HG02759 (cell line): ENCODE measurements at regions not wholly inside any gene's neighbourhood (a gene's known extent, or its start where the extent isn't known, plus 50 kb on each side); places are given as distances from the start of the nearest gene placed in this dataset.
A peak's percentile ranks its signal among the peaks of the same experiment; 100 is the strongest.

Experiments
- ATAC-seq: cut with Tn5 transposase; IDR thresholded peaks from one replicate; pipeline ENCODE4 v1.9.1; 2021; ENCODE audit warnings: mild to moderate bottlenecking, moderate library complexity; ENCODE audit not compliant: unreplicated experiment

DNA sequence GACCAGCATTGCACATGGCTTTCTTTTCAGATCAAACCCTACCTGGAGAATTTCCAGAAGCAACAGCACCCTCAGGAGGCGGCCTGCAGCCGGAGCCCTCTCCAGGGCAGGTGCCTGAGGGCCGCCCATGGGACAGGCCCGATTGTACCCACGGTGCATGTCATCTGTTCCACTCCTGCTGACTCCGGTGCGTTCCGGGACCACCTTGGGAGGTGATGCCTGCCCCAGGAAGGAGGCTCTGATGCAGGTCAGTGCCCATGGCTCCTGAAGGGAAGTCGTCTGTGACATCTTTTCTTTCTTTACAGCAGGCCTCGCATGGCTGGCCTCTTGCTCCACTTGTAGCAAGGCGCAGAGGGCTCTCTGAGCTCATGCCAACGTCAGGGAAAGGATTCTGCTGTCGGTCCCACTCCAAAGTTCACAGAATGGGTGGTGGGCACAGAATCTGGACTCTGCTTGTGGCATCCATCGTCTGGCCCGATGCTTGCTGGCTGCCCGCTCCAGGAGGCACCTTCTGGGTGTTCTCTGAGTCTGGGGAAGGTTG lies 160.7 kb upstream of the RTL1 start:
- ATAC-seq: no peak

DNA sequence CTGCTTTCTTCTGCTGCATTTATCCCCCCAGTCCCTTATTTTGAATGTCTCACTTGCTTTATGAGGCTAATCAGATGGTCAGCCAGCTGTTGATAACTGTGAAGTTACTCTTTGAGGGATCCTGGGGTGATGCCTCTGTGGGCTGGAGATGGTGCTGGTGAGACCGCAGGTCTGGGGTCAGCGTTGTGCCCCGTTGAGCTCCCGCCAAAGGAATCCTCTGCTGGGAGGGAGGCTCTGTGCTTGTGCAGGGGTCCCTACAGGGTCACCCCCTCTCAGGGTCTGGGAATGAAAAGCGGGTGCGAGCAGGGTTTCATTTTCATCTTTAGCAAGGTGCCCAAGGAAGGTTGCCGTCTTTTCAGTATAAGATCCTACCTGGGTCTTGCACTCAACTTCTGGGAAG lies 161.2 kb upstream of the RTL1 start:
- no peak for ATAC-seq

DNA sequence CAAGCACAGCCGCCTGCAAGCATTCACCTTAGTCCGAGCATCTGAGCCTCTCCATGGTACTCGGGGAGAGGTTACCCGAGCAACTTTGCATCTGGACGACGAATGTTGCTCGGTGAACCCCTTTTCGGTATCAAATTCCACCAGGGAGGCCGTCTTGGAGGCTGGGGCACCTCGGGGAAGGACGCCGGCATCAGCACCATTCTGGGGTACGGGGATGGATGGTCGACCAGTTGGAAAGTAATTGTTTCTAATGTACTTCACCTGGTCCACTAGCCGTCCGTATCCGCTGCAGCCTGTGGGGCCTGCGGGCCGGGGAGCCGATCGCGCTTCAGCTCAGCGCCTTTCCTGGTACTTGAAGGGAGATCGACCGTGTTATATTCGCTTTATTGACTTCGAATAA lies 161.7 kb upstream of the RTL1 start:
- ATAC-seq: no peak

DNA sequence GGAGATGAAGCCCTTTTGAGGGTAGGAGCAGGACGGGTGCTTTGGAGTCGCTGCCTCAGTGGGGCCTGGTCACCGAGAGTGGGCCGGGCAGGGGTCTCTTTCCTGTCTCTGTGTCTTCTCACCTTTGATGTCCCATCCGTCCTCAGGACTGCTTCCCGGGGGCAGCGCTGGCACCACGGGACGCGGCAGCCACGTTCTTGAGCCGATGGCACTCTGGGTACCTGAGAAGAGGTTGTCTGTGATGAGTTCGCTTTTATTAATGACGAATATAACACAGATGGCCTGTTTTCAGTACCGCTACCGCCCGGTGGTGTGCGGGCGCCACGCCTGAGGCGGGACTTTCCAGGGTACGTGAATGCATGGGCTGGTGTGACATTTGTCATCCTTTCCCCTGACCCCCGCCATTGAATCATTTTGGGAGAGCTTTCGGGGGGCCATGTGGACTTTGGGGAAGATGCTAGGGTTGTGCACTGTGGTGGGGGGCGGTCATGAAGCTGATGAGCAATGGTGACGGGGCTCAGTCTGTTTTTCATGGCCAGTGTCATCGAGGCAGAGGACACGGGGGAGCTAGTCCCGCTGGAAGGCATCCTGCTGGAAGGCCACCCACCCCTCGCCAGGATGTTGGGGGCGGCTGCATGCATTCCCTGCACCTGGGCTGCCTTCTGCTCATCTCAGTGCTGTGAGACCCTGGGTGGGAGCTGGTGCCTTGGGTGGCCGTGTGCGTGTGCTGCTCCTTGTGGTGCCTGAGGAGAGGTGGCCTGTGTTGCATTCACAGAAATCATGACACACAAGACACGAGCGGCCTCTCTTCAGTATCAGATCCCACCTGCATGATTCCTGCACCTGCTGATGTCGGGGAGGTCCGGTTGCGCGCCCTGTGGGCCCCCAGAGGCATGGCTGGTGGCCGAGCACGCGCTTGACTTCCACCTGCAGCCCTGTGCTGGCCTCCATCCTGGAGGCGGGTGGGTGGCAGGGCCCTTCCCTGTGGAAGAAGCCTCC lies 162.5 kb upstream of the RTL1 start:
- no peak for ATAC-seq

DNA sequence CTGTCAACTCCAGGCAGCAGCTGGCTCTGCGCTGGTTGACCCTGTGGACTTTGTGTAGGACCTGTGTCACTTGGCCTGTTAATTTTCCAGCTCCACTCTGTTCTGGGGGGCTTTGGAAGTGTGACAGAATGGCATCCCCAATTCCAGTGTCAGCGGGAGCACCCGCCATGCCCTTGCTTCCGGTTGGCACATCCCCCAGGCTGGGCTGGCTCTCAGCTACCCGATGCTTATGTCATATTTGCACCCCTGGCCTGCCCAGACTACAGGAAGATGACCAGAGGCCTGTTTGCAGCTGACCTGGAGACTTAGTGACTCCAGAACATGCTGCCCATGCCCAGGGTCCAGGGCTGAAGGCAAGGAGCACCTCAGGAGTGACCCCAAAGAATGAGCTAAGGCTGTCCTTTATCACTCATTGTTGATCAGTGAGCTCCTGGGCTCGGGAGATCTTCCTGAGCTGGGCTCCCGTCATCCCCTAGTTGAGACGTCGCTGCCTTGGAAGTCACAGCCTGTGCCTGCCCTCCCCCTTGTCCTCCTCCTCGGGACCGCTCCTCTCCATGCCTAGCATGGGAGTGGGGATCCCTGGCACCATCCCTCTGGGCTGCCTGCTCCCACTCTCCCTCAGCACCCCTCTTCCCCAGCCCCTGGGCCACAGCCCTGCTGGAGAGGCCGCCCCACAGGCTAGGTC lies 163.4 kb upstream of the RTL1 start:
- ATAC-seq: no peak

DNA sequence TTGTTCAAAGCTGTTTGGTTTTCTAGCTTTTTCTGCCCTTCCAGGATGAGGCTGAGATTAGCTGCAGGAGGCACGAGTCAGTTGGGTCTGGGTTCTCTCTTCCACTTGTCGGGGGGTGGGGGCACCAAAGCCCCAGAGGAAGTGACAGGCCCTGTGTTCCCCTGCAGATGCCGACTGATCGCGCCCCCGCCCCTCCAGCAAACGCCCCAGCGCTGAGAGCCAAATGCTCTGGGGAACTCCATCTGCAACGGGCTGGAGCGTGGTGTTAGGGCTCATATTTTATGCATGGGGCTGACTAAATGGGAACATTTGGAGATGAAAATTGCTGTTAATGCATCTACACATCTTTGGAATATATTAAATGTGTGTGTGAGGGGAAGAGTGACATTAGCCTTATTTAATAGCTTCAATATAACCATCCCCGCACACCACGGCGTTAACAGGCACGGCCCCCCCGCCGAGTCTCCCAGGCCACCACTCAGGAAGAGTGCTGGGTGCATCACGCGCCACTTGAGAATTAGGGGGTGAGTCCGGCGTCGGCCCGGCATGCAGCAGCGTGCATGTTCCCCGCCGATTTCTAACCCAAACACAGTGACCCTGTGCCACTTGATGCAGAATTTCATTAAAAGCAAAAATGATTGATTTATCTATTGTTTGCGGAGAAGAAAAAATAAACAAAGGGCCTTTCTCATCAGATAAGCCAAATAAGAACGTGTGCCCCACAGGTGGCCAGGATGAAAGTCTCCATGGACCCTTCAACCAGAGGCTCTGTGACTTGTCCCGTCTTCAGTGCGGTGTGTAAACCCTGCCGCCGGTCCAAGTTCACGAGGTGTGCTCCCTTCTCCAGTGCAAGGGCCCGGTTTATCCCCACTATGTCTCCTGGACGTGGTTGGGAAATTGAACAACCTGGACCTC lies 165.0 kb upstream of the RTL1 start:
- ATAC-seq: no peak

DNA sequence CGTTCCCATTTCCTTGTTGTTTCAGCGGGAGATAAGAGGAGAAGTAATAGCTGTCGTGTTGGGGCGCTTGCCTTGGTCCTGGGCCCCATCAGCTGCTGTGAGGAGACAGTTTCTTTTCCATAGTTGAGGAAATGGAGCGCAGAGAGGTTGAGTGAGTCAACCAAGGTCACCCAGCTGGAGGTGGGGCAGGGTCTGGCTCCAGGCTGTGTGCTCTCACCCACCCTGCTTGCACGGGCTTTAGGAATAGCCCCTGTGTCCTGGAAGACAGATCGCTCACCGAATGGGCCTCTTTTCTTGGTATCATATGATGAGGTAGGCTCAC lies 165.7 kb upstream of the RTL1 start:
- ATAC-seq: no peak

DNA sequence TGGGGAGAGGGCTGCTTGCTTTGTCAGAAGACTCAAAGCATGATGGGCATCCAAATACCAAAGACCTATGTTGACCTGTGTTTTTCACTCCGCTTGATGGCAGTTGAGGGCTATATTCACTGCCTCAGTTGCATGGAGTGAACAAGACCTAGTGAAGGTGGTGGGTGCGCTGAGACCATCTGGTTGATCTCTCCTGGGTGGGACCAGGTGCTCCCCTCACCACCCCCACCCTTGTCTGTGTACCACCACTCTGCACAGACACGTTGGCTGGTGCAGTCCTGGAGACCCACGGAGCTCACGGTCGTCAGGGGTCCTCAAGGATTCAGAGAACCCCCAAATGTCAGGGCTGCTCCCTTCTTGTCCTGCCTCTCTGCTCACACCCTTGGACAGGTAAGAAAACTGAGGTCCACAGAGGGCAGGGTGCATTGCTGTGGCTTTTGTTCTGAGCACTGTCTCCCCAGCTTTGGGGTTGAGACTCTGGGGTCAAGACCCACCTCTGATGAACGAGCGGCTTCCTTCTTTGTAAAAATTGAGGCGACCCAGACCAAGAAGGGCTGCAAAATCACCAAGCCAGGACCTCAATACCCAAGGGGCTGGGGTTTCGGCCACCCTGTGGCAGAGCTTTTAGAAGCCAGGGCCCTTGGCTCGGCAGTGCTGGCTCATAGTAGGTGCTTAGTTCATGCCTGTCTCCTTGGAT lies 166.3 kb upstream of the RTL1 start:
- no peak for ATAC-seq

DNA sequence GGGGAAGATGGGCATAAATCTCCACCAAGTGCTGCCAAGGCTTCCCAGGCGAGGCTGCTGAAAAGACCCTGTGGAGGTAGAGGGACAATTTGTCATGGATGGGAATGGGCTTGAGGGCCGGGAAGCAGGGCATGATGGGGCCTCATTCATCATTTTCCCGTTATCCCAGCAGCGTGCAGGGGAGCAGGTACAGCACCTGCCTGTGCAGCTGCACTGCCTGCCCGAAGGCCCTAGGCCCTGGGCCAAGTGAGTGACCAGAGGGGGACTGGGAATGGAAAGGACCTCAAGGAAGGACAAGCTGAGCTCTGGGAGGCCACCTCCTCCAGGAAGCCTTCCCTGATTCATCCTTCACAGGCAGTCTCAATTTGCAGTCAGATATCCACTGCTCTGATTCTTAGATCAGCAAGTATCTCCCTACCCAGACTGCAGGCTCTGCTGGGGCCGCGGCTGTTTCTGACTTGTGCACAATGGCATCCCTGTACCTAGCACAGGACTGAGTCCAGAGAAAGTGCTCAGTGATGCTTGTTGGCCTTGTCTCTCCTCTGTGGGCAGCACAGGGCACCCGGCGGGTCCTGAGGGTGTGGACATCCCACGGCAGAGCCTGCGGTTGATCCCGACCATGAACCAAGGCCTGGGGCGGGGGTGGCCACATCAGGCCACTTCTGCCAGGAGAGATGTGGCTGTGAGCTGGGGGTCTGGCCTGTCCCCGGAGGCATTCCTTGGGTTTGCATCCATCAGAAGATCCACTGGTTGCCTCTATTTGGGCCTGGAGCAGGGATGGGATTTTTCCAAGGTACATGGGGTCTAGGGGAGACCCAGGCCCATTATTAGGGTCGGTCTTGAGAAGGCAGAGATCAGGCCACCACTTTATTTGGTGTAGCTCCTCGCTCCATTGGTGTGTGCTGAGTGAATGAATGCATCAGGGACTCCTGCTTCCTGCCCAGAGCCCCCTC lies 167.3 kb upstream of the RTL1 start:
- ATAC-seq: no peak

DNA sequence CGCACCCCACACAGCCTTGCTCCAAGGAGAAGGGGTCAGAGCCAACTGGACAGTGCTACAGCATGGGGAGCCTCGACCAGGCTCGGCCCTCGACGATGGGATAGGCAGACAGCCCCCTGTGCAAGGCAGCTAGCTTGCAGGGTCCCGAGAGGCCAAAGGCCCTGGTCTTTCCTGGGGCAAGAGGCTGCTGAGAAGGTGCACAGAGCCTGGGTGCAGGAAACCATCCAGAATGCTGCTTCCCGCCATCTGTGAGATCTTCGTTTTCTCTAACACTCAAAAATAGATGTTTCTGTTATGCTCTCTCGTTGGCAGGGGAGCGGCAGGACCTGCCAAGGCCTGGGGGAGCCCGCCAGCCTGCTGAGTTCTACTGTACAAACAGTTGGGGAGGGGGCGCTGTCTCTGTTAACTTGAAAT lies 168.0 kb upstream of the RTL1 start:
- ATAC-seq: no peak

DNA sequence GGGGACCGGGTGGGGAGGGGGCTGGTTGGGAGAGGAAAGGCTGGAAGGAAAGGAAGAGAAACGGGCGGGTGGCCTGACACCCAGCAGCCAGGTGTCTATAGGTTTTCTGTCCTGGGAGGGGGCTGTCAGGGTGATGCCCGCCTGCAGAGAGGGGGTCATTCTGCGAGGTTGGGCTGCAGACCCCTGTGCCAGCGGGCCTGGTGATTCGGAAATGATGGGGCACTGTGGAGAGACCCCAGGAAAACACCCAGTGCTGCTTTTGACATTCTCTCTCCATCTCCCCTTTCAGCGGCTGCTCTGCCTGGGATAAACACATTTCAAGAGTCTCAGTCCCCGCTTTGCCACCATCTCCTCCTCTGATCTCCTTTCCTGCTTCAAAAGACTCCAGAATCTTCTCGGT lies 168.5 kb upstream of the RTL1 start:
- no peak for ATAC-seq

DNA sequence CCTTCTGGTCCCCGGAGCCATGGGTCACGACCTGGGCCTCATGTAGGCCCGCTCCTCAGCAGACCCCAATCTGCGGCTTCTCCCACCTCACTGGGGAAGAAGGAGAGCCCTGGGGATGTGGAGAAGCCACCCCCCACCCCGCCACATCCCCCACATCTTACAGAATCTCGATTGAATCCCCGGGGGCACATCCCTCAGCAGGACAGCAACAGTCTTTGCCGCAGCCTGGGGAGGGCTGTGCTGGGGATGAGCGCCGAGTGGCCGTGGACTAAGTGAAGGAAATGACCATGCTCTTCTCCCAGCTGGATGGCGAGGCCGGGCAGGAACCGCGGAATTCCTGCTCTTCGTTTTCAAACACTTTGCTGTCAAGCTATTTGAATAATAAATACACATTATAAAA lies 169.0 kb upstream of the RTL1 start:
- no peak for ATAC-seq

DNA sequence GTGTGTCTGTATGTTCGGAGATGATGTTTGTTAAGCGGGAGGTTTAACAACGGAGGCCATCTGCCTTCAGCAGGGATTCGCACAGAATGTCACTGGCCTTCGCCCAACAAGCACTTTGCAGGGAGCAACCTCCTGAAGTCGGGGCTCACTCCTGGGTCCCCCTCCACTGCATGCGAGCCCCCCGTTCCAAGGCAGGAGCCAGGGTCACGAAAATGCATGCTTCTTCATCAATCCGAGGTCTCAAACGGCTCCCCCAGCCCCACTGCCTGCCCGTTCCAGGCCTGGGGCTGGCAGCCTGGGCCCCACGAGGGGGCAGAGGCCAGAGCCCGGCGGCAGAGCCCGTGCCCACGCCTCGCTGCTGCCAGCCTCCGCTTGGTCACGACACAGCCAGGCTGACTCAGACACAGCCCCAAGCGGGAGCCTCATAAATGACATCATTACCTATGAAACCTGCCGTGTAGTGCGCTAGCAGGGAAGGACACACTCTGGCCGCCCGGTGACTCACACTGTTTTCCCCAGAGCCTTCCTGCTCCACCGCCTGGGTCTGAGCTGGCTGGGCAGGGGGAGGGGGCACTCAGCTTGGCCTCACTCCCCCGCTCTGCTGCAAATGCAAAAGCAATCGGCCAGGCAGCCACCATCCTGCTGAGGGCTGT lies 169.5 kb upstream of the RTL1 start:
- ATAC-seq: peak; percentile 76

DNA sequence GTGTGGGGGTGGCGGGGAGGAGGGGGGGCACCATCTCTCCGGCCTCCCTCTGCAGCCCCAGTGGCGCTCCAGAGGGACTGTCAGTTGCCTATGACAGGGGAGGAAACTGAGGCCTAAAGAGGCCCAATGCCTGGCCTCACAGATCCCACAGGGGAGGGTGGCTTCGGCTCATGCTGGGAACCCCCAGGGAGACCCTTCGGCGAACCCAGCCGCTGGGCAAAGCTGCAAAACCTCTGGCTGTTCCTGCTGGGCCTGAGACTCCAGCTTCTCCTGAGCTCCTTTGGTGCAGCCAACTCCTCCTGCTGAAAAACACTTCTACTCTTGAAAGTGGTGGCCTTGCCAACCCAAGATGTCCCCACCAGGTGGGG lies 170.1 kb upstream of the RTL1 start:
- ATAC-seq: no peak

DNA sequence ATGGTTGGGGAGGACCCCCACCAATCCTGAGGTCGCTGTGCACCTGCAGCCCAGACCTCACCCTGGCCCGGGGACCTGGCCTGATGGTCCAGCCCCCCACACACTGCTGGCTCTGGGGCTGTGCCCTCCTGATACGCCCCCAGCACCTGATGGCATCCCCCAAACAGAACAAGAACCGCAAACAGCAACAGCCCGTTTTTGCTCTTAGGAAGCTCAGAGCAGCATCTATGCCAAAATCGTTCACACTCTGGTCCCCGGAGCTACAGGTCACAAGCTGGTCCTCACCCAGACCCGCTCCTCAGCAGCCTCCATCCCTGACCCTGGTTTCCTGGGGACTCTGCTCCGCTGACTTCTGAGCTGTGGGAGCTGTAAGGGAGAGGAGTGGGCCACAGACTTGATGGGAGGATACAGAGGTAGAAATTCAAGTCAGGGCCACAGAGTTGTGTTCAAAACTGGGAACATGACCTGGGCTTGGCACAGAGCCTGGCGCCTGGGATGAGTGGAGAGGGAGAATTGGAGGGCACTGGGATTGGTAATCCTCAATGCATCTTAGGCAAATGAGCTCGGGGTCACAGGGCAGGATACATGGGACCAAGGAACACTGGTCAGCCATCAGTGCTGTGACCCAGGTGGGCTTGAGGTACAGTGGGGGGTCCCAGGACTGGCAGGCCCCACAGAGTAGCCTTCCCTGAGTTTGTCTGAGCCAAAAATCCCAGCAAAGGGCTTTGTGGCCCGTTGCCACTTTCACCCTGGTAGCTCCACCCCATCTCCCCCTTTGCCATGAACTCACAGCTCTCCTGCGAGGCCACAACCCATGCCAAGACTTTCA lies 170.9 kb upstream of the RTL1 start:
- no peak for ATAC-seq

DNA sequence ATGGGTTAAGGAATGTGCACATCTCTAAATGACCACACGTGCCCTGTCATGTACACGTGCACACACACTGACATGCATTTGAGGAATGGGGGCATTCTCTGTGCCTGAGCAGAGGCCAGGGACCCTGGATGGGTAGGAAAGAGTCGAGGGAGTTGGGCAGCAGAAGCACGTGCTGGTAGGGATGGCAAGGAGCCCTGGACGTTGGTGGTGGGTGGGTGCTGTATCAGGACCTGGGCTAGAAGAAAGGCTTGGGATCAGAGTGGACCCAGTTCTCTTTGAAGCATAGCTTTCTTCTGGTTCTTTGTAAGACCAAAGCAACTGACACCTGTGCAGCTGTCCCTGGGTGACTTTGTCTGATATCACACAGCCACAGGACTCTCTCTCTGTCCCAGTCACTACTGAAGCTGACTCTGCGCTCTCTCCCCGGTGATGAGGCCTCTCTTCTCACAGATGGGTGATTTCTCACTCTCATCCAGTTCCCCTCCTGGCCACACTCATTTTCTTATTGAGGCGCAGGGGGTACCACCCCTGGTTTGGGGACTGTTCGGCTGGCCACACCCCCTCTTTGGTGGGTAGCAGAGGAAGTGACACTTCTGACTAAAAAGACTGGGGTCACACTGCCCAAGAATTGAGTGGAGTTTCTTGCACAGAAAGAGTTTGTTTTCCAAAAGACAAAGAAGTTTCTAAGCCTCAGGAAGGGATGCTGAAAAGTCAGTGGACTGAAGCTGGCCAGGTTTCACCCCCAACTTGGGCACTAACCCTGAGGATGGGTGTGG lies 171.7 kb upstream of the RTL1 start:
- no peak for ATAC-seq

DNA sequence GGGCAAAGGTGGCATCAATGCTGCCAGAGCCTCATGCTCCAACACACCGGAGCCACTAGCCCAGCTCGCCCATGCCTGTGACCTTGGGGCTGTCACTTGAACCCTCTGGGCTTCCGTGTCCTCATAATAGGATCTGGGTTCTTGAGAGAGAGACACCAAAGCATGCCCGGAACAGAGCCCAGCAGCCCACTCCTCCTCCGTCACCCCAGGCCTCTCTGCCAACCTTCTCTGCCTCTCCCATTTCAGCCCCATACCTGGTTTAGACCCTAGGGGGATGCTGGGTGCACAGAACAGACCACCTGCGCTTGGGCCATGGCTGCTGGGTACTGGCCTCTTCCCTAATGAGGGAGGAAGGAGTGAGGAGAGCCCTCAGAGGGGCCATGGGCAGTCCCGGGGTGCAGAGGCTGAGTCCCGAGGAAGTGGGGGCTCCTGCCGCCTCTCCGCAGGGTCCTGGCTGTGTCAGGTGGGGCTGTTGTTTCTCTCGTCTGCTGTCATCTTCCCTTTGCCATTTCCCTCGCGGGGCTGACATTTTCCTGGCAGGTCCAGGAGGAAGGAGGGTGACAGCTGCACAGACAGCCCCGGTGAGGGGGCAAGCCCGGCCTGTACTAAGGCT lies 172.4 kb upstream of the RTL1 start:
- no peak for ATAC-seq
